NCI-H748 treated with DMSO at 0.1 percent for 48 hours (cell line): ENCODE measurements at regions not wholly inside any gene's neighbourhood (a gene's known extent, or its start where the extent isn't known, plus 50 kb on each side); places are given as distances from the start of the nearest gene placed in this dataset.
"Not testable (repeated sequence)": the region's sequence is repeated elsewhere in the genome, so short reads cannot be mapped to it uniquely, and the experiment has no call there.

Experiments used
- DNase-seq: peaks from one replicate; lab custom pipeline; 2025; lab: John Stamatoyannopoulos, UW

- DNase-seq, result no peak
These were observed 57.9 kb downstream of the HINT1 start for GRCh38 chr5:131107128-131107527.

- DNase-seq, result no peak
These were observed 60.8 kb downstream of the HINT1 start for GRCh38 chr5:131104169-131104808.

- DNase-seq, result no peak
These were observed 68.0 kb downstream of the HINT1 start for GRCh38 chr5:131096774-131097710.

- DNase-seq, result not testable (repeated sequence)
These were observed 69.5 kb downstream of the HINT1 start for GRCh38 chr5:131095561-131095960.

DNA sequence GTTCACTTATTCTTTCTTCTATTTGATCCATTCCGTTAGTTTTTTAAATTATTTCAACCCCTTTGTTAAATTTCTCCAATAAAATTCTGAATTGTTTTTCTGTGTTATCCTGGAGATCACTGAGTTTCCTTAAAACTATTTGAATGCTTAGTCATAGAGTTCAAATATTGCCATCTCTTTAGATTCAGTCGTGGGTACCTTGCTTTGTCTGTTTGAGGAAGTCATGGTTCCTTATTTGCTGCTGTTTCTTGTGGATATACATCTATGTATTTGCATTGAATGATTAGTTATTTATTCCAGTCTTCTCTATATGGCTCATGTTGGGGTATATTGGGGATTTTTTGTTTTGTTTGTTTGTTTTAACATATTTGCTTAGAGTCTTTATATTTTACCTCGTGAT, 80.6 kb downstream of the HINT1 start:
- DNase-seq, result no peak

DNA sequence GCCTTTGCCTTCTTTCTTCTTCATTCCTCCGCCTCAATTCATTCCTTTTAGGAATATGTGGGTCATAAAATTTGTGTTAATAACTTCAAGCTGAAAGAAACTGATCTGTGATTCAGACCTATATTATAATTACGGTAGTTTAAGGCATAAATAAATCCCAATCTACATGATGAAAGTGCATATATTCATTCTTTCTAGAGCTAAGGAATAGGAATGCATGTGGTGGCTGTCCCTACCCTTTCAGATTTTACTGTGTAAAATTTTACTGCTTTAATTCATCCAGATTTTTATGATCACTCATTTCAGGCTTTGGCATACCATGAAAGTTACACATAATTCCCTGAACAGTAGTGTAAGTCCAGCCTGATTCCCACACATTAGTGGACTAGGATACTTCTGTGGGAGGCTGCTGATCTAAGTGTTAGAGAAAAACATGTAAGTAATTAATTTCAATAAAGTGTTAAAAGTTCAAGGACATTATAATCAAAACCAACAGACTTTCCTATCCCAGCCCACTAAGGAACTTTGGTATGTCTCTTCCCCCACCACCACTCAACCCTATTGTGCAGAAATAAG, 83.1 kb downstream of the HINT1 start:
- DNase-seq, result no peak

DNA sequence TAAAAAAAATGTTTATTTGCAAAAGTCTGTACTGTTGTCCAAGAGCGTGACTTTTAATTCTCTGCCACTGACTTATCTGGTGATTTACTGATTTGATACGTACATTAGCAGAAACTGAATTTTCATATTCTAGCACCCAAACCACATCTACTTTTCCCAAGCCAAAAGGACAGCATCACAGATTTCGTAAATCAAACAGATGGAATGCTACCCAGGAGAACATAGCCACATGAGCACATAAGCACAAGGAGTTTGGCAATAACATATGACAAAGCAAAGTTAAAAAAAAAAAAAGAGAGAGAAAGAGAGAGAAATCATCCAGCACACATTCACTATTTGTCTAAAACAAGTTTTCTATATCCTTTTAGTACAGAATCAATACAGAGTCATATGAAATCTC, 83.7 kb downstream of the HINT1 start:
- DNase-seq, result no peak

- no peak for DNase-seq
These were observed 85.8 kb downstream of the HINT1 start for GRCh38 chr5:131079232-131079631.

DNA sequence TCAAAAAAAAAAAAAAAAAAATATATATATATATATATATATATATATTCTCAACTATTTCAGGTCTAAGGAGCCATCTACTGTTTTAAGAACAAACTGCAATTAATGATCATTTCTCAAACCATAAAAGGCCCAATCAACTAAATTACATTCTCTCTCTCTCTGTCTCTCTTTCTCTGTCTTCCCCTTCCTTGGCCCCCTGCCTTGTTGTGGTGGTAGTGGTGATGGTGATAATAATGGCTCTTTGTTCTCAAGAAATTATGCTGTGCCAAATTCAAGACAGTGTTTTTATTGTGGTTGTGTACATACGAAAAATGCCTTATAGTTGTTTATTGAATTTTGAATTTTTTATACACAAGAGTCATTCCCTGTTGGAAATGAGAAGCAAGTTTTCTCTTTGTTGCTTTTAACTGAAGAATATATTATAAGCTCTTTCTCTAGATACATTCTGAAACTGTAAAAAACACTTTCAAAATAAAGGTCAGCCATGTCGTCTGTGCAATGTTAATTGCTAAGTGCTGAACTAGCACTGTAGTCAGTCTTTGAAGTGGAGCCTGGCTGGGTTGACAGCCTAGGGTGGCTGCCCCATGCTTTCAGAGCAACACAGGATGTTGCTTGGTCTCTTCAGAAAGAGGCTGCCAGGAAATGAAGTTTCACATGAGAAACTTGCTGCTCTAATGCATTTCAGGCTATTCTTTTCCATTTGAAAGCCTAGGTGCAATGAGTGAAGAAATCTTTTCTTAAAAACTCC, 96.0 kb downstream of the HINT1 start:
- no peak for DNase-seq

DNA sequence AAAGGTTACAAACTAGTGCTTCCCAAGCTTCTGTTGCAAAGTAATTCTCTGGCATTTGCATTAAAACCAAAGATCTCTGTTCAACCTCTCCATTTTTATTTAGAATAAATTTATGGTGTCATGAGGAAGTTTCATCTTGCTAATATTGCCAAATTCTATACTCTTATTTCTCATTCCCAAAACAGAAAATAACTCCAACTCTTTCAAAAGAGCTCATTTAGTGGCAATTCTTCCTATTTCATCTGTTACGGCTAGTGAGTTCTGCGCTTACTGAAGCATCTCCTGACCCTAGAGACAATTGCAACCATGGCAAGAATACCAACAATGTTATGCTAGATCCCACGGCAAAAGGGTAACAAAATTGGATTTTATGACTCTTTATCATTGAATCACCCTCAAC, 97.0 kb downstream of the HINT1 start:
- DNase-seq, result no peak

GRCh38 chr5:131067636-131068035, 97.4 kb downstream of the HINT1 start:
- no peak for DNase-seq

DNA sequence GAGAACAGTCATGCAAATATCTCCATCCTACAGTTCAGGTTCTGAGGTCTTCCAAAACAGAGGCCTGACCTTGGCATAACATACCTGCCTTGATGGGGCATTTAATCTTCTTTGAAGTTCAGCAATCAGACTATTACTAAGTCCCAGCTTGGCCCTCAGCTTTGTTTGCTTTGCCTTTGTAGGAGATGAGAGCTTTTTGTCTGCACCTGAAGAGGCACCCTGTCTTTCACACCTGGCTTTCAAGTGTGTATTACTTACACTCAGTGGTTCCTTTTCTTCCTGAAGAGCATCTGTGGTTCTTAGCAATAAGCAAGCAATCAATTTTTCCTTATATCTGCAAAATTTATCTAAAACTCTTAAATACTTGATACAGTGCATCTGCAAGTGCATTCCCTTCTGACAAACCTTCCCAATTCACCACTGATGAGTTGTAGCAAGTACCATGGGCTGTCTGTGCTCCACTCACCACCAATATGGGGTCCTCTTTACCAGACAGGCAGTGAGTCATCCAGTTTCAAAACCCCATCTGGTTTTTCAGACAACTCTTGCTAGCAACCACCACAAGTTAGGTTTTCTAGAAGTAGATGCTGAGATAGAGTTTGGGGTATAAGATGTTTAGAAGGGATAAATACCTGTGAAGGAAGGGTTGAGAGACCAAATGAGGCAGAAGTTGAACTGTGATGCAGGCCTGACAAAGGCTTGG, 100.2 kb downstream of the HINT1 start:
- DNase-seq, result no peak

GRCh38 chr5:131042021-131042789, 122.9 kb downstream of the HINT1 start:
- DNase-seq, result no peak

DNA sequence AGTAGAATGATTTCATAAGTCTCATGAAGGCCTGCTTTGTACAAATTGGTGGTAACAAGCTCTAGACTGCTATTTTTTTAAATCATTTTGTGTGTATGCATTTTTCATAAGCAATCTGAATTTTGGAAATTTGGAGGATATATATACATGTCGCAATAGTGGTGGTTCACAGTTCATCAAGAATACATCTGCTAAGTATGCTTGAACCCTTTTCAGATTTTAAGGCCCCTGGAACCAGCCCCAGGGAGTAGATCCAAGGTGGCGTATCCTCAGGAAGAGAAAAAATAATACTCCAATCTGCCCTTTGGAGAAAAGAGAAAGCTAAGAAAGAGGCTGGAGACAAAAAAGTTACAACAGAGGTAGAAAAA, 141.6 kb downstream of the HINT1 start:
- no peak for DNase-seq

- DNase-seq, result no peak
These were observed 142.1 kb downstream of the HINT1 start for GRCh38 chr5:131022811-131023497.

GRCh38 chr5:131021646-131022045, 143.4 kb downstream of the HINT1 start:
- no peak for DNase-seq

GRCh38 chr5:131019601-131020315, 145.3 kb downstream of the HINT1 start:
- no peak for DNase-seq

- DNase-seq, result no peak
These were observed 145.9 kb downstream of the HINT1 start for GRCh38 chr5:131019111-131019510.

- DNase-seq, result no peak
These were observed 156.7 kb downstream of the HINT1 start for GRCh38 chr5:131008329-131008728.
